Activated CD8-positive, alpha-beta memory T cell treated with anti-CD3 and anti-CD28 coated beads, Interleukin-2, amount 50 U/mL, for 4 hours (primary cell): ENCODE measurements at regions not wholly inside any gene's neighbourhood (a gene's known extent, or its start where the extent isn't known, plus 50 kb on each side); places are given as distances from the start of the nearest gene placed in this dataset.

Experiments used
- DNase-seq: peaks from one replicate; pipeline ENCODE4 v3.0.0-alpha.2; 2020

GRCh38 chr11:95690100-95690499 is 99.5 kb downstream of the FAM76B start:
- no peak for DNase-seq

GRCh38 chr11:95688501-95689222 is 100.9 kb downstream of the FAM76B start:
- no peak for DNase-seq

- no peak for DNase-seq
Measured at GRCh38 chr11:95688015-95688414, 101.6 kb downstream of the FAM76B start.

DNA sequence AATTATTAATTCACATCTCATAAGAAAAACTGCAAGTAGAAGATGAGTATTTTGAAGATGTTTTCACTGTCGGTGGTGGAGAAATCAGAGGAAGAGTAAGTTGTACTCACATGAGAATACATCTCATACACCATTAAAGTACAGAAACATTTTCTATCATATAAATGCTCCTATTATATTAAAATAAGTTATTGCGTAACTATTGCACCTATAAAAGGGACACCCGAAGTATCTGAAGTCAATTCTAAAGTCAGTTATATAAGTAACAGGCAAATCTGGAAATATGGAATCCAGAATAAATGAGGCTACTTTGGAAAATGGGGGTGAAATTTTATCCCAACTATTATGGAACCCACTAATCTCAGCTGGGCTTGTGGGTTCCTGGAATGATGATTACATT is 103.3 kb downstream of the FAM76B start:
- DNase-seq, result no peak

- no peak for DNase-seq
Measured at GRCh38 chr11:95684701-95685100, 104.9 kb downstream of the FAM76B start.

GRCh38 chr11:95684170-95684569 is 105.4 kb downstream of the FAM76B start:
- no peak for DNase-seq

DNA sequence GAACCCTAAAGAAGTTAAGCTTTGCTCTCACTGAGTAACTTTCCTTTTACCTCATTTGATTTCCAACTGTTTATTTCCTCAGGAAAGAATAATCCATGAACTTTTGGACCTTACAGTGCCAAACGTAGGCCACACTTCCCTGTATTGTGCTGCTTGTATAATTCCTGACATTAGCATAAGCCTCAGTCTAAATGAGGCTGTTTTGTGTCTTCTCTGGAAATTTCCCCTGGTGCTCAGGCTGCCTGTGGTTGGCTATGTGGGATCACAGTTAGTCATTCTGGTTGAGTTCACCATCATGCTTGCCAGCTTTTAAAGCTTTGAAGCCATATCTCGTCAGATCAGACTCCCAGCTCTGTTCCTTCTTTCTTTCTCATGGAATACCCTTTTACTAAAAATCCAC is 107.0 kb downstream of the FAM76B start:
- DNase-seq, result no peak

DNA sequence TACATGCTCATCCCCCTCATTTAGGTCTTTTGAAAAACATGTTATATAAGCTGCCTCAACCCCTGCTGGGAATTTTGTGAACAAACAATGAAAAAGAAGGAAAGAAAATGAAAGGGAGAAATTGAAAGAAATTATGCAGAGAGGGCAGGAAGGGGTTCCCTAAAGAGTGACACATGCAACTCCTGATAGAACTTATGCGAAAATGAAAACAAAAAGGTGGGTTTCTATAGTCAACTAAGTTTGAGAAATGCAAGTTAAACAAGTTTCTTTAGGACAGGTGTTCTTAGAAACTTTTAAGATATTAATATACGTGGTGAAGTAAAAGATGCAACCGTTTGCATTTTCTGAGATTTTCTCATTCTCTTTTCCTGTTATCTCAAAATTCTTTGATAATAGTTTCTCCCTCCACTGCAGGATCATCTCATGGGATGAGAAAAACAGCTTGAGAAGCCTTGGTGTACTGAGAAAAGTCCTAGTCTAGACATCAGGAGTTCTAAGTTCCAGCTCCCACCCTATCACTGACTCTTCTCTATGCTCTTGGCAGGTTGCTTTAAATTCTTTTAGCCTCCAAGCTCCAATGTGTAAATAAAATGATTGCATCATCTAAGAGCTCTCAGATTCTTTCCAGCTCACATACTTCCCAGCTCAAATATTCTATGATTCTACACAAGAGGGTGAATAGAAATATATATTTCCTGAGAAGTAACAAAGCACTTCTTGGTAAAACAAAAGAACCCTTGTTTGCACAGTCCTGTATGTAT is 109.2 kb downstream of the FAM76B start:
- DNase-seq, result no peak

DNA sequence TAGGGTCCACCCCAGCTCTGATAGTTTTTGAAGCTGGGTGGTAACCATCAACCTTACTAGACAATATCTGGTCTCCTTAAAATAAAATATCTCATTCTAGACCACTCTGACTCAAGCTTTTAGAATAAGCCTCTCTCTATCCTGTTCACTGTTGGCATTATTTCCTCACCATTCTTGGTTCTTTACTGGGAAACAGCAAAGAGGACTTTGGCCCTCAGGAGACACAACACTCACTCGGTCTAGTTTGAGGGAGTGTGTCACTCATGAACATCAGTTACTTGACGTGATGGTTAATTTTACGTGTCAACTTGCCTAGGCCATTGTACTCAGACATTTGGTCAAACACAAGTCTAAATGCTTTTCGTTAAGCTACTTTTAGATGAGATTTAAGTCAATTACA is 110.6 kb downstream of the FAM76B start:
- no peak for DNase-seq

DNA sequence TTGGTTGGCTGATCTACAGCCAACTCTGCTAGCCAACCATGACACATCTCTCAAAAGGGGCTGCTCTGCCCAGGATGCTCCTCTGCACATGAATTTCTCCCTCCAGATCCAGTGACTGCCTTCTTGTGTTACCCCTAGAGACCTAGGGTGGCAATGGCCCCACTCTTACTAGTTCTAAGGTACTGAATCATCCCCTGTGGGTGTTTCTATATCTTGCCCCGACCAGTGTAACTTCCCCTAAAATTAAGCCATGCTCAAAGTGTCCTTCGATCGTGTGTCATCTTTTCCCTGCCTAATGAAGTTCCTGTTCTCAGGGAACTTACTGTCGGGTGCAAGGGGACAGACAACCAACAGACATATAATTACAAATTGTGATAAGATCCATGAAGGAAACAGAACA is 113.3 kb downstream of the FAM76B start:
- DNase-seq, result no peak

GRCh38 chr11:95675585-95675984 is 114.0 kb downstream of the FAM76B start:
- DNase-seq, result no peak

- no peak for DNase-seq
Measured at GRCh38 chr11:95674657-95675358, 114.8 kb downstream of the FAM76B start.

- no peak for DNase-seq
Measured at GRCh38 chr11:95671768-95672167, 117.8 kb downstream of the FAM76B start.

DNA sequence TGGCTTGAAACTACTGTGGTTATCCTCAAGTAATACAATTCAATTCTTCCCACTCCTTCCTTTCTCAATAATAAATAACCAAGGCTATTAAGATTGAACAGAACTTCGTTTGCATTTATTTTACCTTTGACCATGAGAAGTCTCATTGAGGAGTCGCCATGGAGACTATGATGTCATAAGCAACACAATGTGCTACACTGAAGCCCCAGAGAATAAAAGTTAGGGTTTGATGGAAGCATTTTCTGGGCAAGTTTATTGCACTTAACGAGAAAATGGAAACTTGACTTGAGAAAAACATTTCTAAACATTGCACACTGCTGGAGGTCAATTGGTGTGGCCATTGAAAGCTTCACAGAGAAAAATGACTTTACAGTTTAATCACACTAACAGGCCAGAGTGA is 121.5 kb downstream of the FAM76B start:
- no peak for DNase-seq

DNA sequence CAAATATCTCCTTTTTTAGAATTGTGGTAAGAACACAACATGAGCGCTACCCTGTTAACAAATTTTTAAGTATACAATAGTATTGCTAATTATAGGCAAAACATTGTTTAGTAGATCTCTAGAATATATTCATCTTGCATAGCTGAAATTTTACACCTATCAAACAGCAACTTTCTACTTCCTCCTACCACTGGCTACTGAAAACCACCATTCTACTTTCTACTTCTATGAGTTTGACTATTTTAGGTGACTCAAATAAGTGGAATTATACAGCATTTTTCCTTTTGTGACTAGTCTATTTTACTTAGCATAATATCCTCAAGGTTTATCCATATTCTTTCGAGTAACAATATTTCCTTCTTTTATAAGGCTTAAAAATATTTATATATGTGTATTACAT is 128.4 kb downstream of the FAM76B start:
- no peak for DNase-seq

GRCh38 chr11:95660038-95660437 is 129.5 kb downstream of the FAM76B start:
- DNase-seq, result no peak

GRCh38 chr11:95659088-95659487 is 130.5 kb downstream of the FAM76B start:
- no peak for DNase-seq

GRCh38 chr11:95655536-95655935 is 134.0 kb downstream of the FAM76B start:
- DNase-seq, result no peak

- no peak for DNase-seq
Measured at GRCh38 chr11:95653680-95654079, 135.9 kb downstream of the FAM76B start.

GRCh38 chr11:95653099-95653498 is 136.5 kb downstream of the FAM76B start:
- DNase-seq, result no peak

DNA sequence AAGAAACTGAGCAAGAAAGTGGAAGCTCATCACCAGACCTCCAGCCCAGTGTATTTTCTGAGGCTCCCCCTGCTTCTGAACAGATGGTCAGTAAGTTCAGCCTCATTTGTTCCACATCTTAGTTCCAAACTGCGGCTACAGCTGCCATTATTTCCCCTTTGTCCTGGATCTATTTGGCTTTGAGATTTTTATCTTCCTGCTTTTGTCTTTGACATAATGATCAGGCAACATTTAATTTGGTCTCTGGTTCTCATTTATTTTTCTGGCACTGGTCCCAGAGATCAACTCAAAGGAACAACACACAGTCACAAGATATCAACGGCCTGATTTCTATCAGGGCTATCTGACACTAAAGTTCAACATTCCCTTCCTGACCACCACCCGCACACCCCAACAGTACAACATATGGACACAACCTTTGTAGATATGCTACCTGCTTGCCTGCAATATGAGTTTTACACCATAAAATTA is 137.5 kb downstream of the FAM76B start:
- no peak for DNase-seq

- no peak for DNase-seq
Measured at GRCh38 chr11:95650276-95650675, 139.3 kb downstream of the FAM76B start.

- no peak for DNase-seq
Measured at GRCh38 chr11:95647871-95648270, 141.7 kb downstream of the FAM76B start.

- no peak for DNase-seq
Measured at GRCh38 chr11:95647355-95647754, 142.2 kb downstream of the FAM76B start.
